ENCODE measurements at regions not wholly inside any gene's neighbourhood (a gene's known extent, or its start where the extent isn't known, plus 50 kb on each side); places are given as distances from the start of the nearest gene placed in this dataset.

DNA sequence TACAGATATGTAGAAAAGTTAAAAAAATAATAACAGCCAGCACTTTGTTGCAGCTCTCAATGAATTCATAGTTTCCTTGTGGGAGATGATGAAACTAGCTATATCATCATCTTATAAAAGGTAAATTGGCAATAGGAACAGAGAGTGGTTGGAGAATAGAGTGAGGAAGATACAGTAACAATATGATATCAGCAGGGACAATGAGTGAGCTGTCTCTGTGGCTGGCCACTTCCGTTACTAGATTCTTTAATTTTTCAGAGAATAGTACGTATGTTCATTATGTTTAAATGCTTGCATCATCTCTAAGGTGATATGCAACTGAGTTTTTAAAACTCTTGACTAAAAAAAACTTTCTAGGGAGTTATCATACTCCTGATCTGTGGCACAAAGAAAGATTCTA lies 1006.2 kb upstream of the FLRT2 start:
- H3K9me3 ChIP-seq: peaks cover 9% of the 10 kb centered on the region
- no peak for ATAC-seq
- intact Hi-C loops (cut with DNase I, micrococcal nuclease): no loop called here
- no peak overlapping the region for H3K4me3 ChIP-seq
- H3K4me1 ChIP-seq (ENCODE audit: low read depth): no peaks in the 10 kb centered on the region
- DNase-seq: no peak
- no peak for TF ChIP-seq CTCF (IDR thresholded peaks at IDR 0.05)
- no peaks in the 10 kb centered on the region for H3K36me3 ChIP-seq (ENCODE audit: low read depth)

- TF ChIP-seq CTCF (IDR thresholded peaks at IDR 0.05): no peak
- ATAC-seq: no peak
- H3K9me3 ChIP-seq: peaks cover 4% of the 10 kb centered on the region
- no peaks in the 10 kb centered on the region for H3K4me1 ChIP-seq (ENCODE audit: low read depth)
- intact Hi-C loops (cut with DNase I, micrococcal nuclease): no loop called here
- DNase-seq: no peak
- H3K36me3 ChIP-seq (ENCODE audit: low read depth): no peaks in the 10 kb centered on the region
- H3K4me3 ChIP-seq: no peak overlapping the region
These were observed 1002.2 kb upstream of the FLRT2 start for GRCh38 chr14:84527706-84528105.

GRCh38 chr14:84532016-84532415 lies 997.9 kb upstream of the FLRT2 start:
- DNase-seq: no peak

DNA sequence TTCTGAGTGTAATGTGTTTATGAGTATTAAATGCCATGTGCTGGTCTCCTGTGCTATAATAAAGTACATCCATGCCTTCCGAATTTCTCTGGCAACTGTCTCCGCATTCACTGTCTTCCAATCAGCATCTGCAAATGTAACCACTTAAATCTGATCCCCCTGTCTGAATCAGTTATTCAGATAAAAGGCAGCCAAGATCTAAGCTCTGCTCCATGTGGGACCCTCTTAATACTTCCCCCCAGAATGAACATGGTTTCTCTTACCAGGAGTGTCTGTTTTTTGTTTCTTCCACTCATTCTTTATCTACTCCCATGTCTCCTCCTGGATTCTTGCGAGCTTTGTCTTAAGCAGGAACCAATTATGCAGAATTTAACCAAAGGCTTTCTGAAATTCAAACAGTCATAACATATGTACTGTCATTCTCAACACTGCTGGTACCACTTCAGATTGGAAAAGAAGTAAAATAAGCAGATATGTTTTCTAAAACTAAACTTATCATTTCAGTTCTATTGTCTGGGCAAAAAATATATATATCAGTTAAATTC lies 996.7 kb upstream of the FLRT2 start:
- DNase-seq: no peak
- TF ChIP-seq CTCF (IDR thresholded peaks at IDR 0.05): no peak
- Histone ChIP-seq H3K4me3 (no peak overlapping the region), H3K4me1 (ENCODE audit: low read depth) (no peaks in the 10 kb centered on the region), H3K9me3 (peaks cover 6% of the 10 kb centered on the region), H3K36me3 (ENCODE audit: low read depth) (no peaks in the 10 kb centered on the region)
- intact Hi-C loops (cut with DNase I, micrococcal nuclease): no loop called here
- no peak for ATAC-seq

More at GRCh38 chr14:84532016-84532415, 997.9 kb upstream of the FLRT2 start:
- ATAC-seq: no peak
- H3K4me1 ChIP-seq (ENCODE audit: low read depth): no peaks in the 10 kb centered on the region
- H3K36me3 ChIP-seq (ENCODE audit: low read depth): no peaks in the 10 kb centered on the region
- no peak overlapping the region for H3K4me3 ChIP-seq
- intact Hi-C loops (cut with DNase I, micrococcal nuclease): no loop called here
- H3K9me3 ChIP-seq: peaks cover 6% of the 10 kb centered on the region
- TF ChIP-seq CTCF (IDR thresholded peaks at IDR 0.05): no peak

- ATAC-seq: no peak
- Histone ChIP-seq H3K9me3 (peaks cover 6% of the 10 kb centered on the region), H3K4me1 (ENCODE audit: low read depth) (no peaks in the 10 kb centered on the region), H3K4me3 (no peak overlapping the region), H3K36me3 (ENCODE audit: low read depth) (no peaks in the 10 kb centered on the region)
- TF ChIP-seq CTCF (IDR thresholded peaks at IDR 0.05): no peak
- no peak for DNase-seq
- intact Hi-C loops (cut with DNase I, micrococcal nuclease): no loop called here
These were observed 996.2 kb upstream of the FLRT2 start for GRCh38 chr14:84533791-84534190.

- H3K4me3 ChIP-seq: no peak overlapping the region
- intact Hi-C loops (cut with DNase I, micrococcal nuclease): no loop called here
- ATAC-seq (no peak), DNase-seq (no peak)
- no peaks in the 10 kb centered on the region for H3K4me1 ChIP-seq (ENCODE audit: low read depth)
- H3K36me3 ChIP-seq (ENCODE audit: low read depth): no peaks in the 10 kb centered on the region
- H3K9me3 ChIP-seq: peaks cover 8% of the 10 kb centered on the region
- TF ChIP-seq CTCF (IDR thresholded peaks at IDR 0.05): no peak
These were observed 994.5 kb upstream of the FLRT2 start for GRCh38 chr14:84535484-84535883.

All from mucosa of descending colon (tissue), 3 donors.